GM12878 (cell line): ENCODE measurements at regions not wholly inside any gene's neighbourhood (a gene's known extent, or its start where the extent isn't known, plus 50 kb on each side); places are given as distances from the start of the nearest gene placed in this dataset.

Experiments
- ATAC-seq: fragments of 200-7000 bp; cut with Tn5 transposase; 3 replicates; pipeline ENCODE4 v1.9.1; 2020; ENCODE audit warnings: mild to moderate bottlenecking, moderate library complexity
- BruUV-seq: library from RNA; stranded (reverse); fragments of 400-500 nt; replicated peaks from 2 replicates; lab custom pipeline; 2021; lab: Mats Ljungman, UMichigan
- CTCF ChIA-PET: fragments of 300-600 bp; sonication (Branson Sonifier 250); formaldehyde crosslinking; extraction: SDS; loops from one replicate; lab custom pipeline; 2021; ENCODE audit warnings: inconsistent platforms; lab: Yijun Ruan, JAX
- POLR2A ChIA-PET: fragments of 350-600 bp; formaldehyde crosslinking; extraction: SDS; loops from one replicate; lab custom pipeline; 2021; ENCODE audit warnings: inconsistent platforms; lab: Charles Lee
- RAD21 ChIA-PET: fragments of 300-600 bp; sonication (Branson Sonifier 250); formaldehyde crosslinking; loops from one replicate; lab custom pipeline; 2023; ENCODE audit warnings: antibody characterized with exemption; ENCODE audit not compliant: unreplicated experiment; lab: Charles Lee
- SMC1A ChIA-PET: fragments of 300-600 bp; sonication (Branson Sonifier 250); formaldehyde crosslinking; loops from one replicate; lab custom pipeline; 2023; ENCODE audit not compliant: unreplicated experiment, uncharacterized antibody; lab: Charles Lee
- DNase-seq: peaks from one replicate; pipeline ENCODE4 v3.0.0-alpha.2; 2011; ENCODE audit warnings: low read depth, low spot score
- FAIRE-seq: peaks from 3 replicates; lab custom pipeline; 2011; peaks lifted over from hg19 to GRCh38; lab: Jason Lieb, UNC
- H2AFZ ChIP-seq: 2 replicates; pipeline ENCODE4 v1.6.0; 2011; ENCODE audit warnings: low read depth, low read length, control low read depth; ENCODE audit not compliant: control insufficient read depth
- H3K27ac ChIP-seq: 2 replicates; pipeline ENCODE4 v1.5.1; 2011; ENCODE audit warnings: control low read depth; ENCODE audit not compliant: control insufficient read depth, insufficient read depth
- H3K27me3 ChIP-seq, 2 experiments: replicated peaks in 1 of 2; 2 replicates each; pipeline versions ENCODE4 v1.6.0 to v1.6.1; 2011; ENCODE audit warnings: low read length in 1 of 2; ENCODE audit not compliant: control insufficient read depth in 2 of 2, insufficient read depth in 2 of 2
- H3K36me3 ChIP-seq, 2 experiments: 2 replicates each; pipeline ENCODE4 v1.5.1; 2011; ENCODE audit warnings: low read length in 1 of 2; ENCODE audit not compliant: control insufficient read depth in 2 of 2, insufficient read depth in 2 of 2
- H3K4me1 ChIP-seq: 2 replicates; pipeline ENCODE4 v1.6.1; 2011; ENCODE audit warnings: mild to moderate bottlenecking, low read length, moderate library complexity, mixed read lengths; ENCODE audit not compliant: control insufficient read depth, insufficient read depth
- H3K4me2 ChIP-seq: 2 replicates; pipeline ENCODE4 v1.6.0; 2011; ENCODE audit warnings: control low read depth; ENCODE audit not compliant: control insufficient read depth, insufficient read depth
- H3K4me3 ChIP-seq: fragments of 200-600 bp; sonication (generic); 2 replicates; pipeline ENCODE4 v1.5.1; 2016
- H3K79me2 ChIP-seq: 2 replicates; pipeline ENCODE4 v1.6.0; 2011; ENCODE audit warnings: low read length; ENCODE audit not compliant: control insufficient read depth, insufficient read depth
- H3K9ac ChIP-seq: 2 replicates; pipeline ENCODE4 v1.8.0; 2011; ENCODE audit warnings: low read length, control low read depth, mixed read lengths; ENCODE audit not compliant: control insufficient read depth, insufficient read depth
- H3K9me3 ChIP-seq: replicated peaks from 3 replicates; pipeline ENCODE4 v1.5.1; 2011; ENCODE audit warnings: mild to moderate bottlenecking, low read length; ENCODE audit not compliant: control insufficient read depth, insufficient read depth
- H4K20me1 ChIP-seq: 2 replicates; pipeline ENCODE4 v1.6.0; 2011; ENCODE audit not compliant: control insufficient read depth, insufficient read depth
- BRCA1 ChIP-seq: IDR thresholded peaks from 2 replicates; pipeline ENCODE4 v1.6.1; 2011; ENCODE audit warnings: low read depth, low read length, improper control_type of control experiment
- CHD1 ChIP-seq: IDR thresholded peaks from 2 replicates; pipeline ENCODE4 v1.6.1; 2012; ENCODE audit warnings: low read depth, low read length, improper control_type of control experiment
- CHD2 ChIP-seq: IDR thresholded peaks from 2 replicates; pipeline ENCODE4 v1.6.1; 2011; ENCODE audit warnings: low read depth, low read length, improper control_type of control experiment, borderline replicate concordance
- DPF2 ChIP-seq: fragments of 450-650 bp; IDR thresholded peaks from 2 replicates; pipeline ENCODE4 v1.6.1; 2017; ENCODE audit warnings: mild to moderate bottlenecking
- GABPA ChIP-seq: IDR thresholded peaks from 2 replicates; pipeline ENCODE4 v1.6.1; 2014; ENCODE audit warnings: antibody characterized with exemption, low read depth, mild to moderate bottlenecking, inconsistent platforms
- PKNOX1 ChIP-seq: fragments of 450-650 bp; IDR thresholded peaks from 2 replicates; pipeline ENCODE4 v1.6.1; 2016; ENCODE audit warnings: mild to moderate bottlenecking
- POLR2A ChIP-seq: IDR thresholded peaks from 2 replicates; pipeline ENCODE4 v1.6.1; 2011; ENCODE audit warnings: low read depth, mild to moderate bottlenecking, low read length
- PRDM15 ChIP-seq: fragments of 450-650 bp; formaldehyde crosslinking; IDR thresholded peaks from 2 replicates; pipeline ENCODE4 v1.4.0; 2020; ENCODE audit warnings: mild to moderate bottlenecking, moderate library complexity
- RCOR1 ChIP-seq: conservative IDR thresholded peaks from 2 replicates; pipeline ENCODE4 v1.6.1; 2012; ENCODE audit warnings: low read depth, low read length, improper control_type of control experiment
- SP1 ChIP-seq: IDR thresholded peaks from one replicate; pipeline ENCODE4 v1.6.1; 2011; ENCODE audit warnings: low read depth, low read length
- USF1 ChIP-seq: IDR thresholded peaks from 2 replicates; pipeline ENCODE4 v1.6.1; 2011; ENCODE audit warnings: borderline replicate concordance, low read depth, mild to moderate bottlenecking, moderate library complexity, mixed read lengths, low read length; ENCODE audit not compliant: insufficient read depth; ENCODE audit errors: extremely low read length
- YBX1 ChIP-seq: fragments of 450-650 bp; IDR thresholded peaks from 2 replicates; pipeline ENCODE4 v1.6.1; 2016; ENCODE audit warnings: antibody characterized with exemption
- ZBTB40 ChIP-seq: fragments of 450-650 bp; IDR thresholded peaks from 2 replicates; pipeline ENCODE4 v1.6.1; 2016; ENCODE audit warnings: mild to moderate bottlenecking, moderate library complexity, borderline replicate concordance
- ZNF622 ChIP-seq: fragments of 450-650 bp; IDR thresholded peaks from 2 replicates; pipeline ENCODE4 v1.6.1; 2017; ENCODE audit warnings: mild to moderate bottlenecking, inconsistent platforms
- WGBS: methylation state at CpG from one replicate; pipeline ENCODE4 v1.1.6; 2016; ENCODE audit warnings: low lambda C conversion rate; ENCODE audit not compliant: insufficient replicate concordance, insufficient coverage; ENCODE audit errors: missing lambda C conversion rate; 5-methylcytosine and 5-hydroxymethylcytosine counted together
- in situ Hi-C: fragments of 300-500 bp; cut with MboI; formaldehyde crosslinking; loops from 9 replicates; pipeline ENCODE4 v1.14.3; 2018; ENCODE audit warnings: mixed read lengths
- intact Hi-C: fragments of 100-400 bp; cut with micrococcal nuclease; formaldehyde crosslinking; loops from one replicate; pipeline ENCODE4 v1.14.2; 2022; ENCODE audit not compliant: unreplicated experiment

- no peaks in the 10 kb centered on the region for H4K20me1 ChIP-seq
- no peak overlapping the region for H2AFZ ChIP-seq
- H3K27me3 ChIP-seq, result no peaks in the 10 kb centered on the region
- H3K36me3 ChIP-seq, result no peaks in the 10 kb centered on the region
- POLR2A ChIA-PET, result no interaction called here
- no peak overlapping the region for H3K4me3 ChIP-seq
- H3K79me2 ChIP-seq, result no peaks in the 10 kb centered on the region
- H3K27ac ChIP-seq, result no peak overlapping the region
- no peak overlapping the region for H3K4me2 ChIP-seq
- no peak for DNase-seq
- RAD21 ChIA-PET, result no interaction called here
- CTCF ChIA-PET, result no interaction called here
- H3K9me3 ChIP-seq, result no peaks in the 10 kb centered on the region
- no peaks in the 10 kb centered on the region for H3K4me1 ChIP-seq
- FAIRE-seq, result no peak
- no peak for TF ChIP-seq ZNF622
- no peak for TF ChIP-seq CHD2
- TF ChIP-seq GABPA, result no peak
- TF ChIP-seq PRDM15 (CRISPR knock-in tag), result no peak
- TF ChIP-seq SP1, result no peak
- no peak for TF ChIP-seq DPF2
- no peak for TF ChIP-seq POLR2A
- TF ChIP-seq RCOR1, result no peak
- TF ChIP-seq BRCA1, result no peak
- no peak for TF ChIP-seq PKNOX1
- TF ChIP-seq ZBTB40, result no peak
- TF ChIP-seq CHD1, result no peak
- TF ChIP-seq USF1, result no peak
- TF ChIP-seq YBX1, result no peak
- in situ Hi-C loops, result no loop called here
- BruUV-seq, result no TSS peak
- no peak overlapping the region for H3K9ac ChIP-seq
- WGBS, result 0% methylated on average over 2 of the region's 2 CpGs
- intact Hi-C loops, result no loop called here
- no peak for ATAC-seq
- SMC1A ChIA-PET, result interaction anchor here (0.7 kb wide), 1 partner anchor 32 kb away, joined by 3 read pairs; no protein-coding TSS in a partner anchor
Measured at GRCh38 chr3:190968616-190969015, 106.1 kb upstream of the GMNC start.
